HG03469 (cell line): ENCODE measurements at regions not wholly inside any gene's neighbourhood (a gene's known extent, or its start where the extent isn't known, plus 50 kb on each side); places are given as distances from the start of the nearest gene placed in this dataset.

Experiments
- ATAC-seq: cut with Tn5 transposase; IDR thresholded peaks from one replicate; pipeline ENCODE4 v1.9.1; 2021; ENCODE audit warnings: mild to moderate bottlenecking, moderate library complexity, moderate number of reproducible peaks; ENCODE audit not compliant: unreplicated experiment

GRCh38 chr15:39140060-39140604 is 440.7 kb upstream of the THBS1 start:
- ATAC-seq, result no peak

- ATAC-seq, result no peak
Measured at GRCh38 chr15:39142500-39142899, 438.4 kb upstream of the THBS1 start.

GRCh38 chr15:39143479-39143878 is 437.4 kb upstream of the THBS1 start:
- no peak for ATAC-seq

GRCh38 chr15:39144051-39144450 is 436.8 kb upstream of the THBS1 start:
- ATAC-seq, result no peak

GRCh38 chr15:39144613-39145499 is 436.0 kb upstream of the THBS1 start:
- no peak for ATAC-seq

GRCh38 chr15:39145854-39146625 is 434.8 kb upstream of the THBS1 start:
- ATAC-seq, result no peak

- ATAC-seq, result no peak
Measured at GRCh38 chr15:39149636-39150150, 431.2 kb upstream of the THBS1 start.

- ATAC-seq, result no peak
Measured at GRCh38 chr15:39151545-39151944, 429.3 kb upstream of the THBS1 start.

GRCh38 chr15:39153058-39153714 is 427.7 kb upstream of the THBS1 start:
- ATAC-seq, result no peak

- no peak for ATAC-seq
Measured at GRCh38 chr15:39153716-39154115, 427.2 kb upstream of the THBS1 start.

GRCh38 chr15:39154227-39154638 is 426.6 kb upstream of the THBS1 start:
- no peak for ATAC-seq

GRCh38 chr15:39154776-39155175 is 426.1 kb upstream of the THBS1 start:
- ATAC-seq, result no peak

GRCh38 chr15:39156166-39156565 is 424.7 kb upstream of the THBS1 start:
- no peak for ATAC-seq

- ATAC-seq, result no peak
Measured at GRCh38 chr15:39156646-39157250, 424.1 kb upstream of the THBS1 start.

GRCh38 chr15:39157882-39158281 is 423.0 kb upstream of the THBS1 start:
- no peak for ATAC-seq

GRCh38 chr15:39159833-39160232 is 421.0 kb upstream of the THBS1 start:
- no peak for ATAC-seq

GRCh38 chr15:39161096-39161495 is 419.8 kb upstream of the THBS1 start:
- ATAC-seq, result no peak

- no peak for ATAC-seq
Measured at GRCh38 chr15:39165020-39165706, 415.7 kb upstream of the THBS1 start.

- ATAC-seq, result no peak
Measured at GRCh38 chr15:39167164-39168058, 413.5 kb upstream of the THBS1 start.
